ENCODE measurements at regions not wholly inside any gene's neighbourhood (a gene's known extent, or its start where the extent isn't known, plus 50 kb on each side); places are given as distances from the start of the nearest gene placed in this dataset.

DNA sequence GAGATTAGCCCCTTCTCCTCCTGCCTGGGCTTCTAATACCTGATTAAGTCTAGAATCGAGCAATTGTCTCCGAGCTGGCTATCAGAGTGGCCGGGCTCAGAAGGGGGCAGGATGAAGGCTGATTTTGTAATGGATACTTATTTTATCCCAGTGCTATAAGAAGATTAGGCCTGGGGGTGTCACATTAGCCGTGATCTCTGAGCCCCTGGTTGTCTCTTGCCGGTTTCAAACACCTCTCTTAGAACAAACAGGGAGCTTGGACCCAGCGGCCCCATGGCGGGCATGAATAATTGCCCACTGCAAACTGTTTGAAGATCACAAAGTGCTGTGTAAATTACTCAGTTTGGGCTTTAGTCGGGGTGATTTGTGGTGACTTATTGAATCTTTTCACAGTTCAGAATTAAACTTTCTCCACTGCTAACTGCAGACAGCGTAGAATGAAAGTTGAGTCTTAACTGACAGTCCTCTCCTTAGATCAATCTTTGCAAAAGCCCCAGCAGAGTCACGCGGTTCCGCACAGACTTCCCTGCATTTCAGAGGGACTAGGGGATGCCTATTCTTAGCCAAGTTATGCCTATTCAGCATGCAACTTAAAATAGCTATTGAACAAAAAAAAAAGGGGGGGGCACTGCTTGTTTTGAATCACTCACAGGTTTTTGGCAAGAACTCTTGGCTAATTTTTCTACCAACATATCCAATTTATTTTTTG lies 200.6 kb upstream of the IRX1 start:
- TF ChIP-seq, protein P1, sequence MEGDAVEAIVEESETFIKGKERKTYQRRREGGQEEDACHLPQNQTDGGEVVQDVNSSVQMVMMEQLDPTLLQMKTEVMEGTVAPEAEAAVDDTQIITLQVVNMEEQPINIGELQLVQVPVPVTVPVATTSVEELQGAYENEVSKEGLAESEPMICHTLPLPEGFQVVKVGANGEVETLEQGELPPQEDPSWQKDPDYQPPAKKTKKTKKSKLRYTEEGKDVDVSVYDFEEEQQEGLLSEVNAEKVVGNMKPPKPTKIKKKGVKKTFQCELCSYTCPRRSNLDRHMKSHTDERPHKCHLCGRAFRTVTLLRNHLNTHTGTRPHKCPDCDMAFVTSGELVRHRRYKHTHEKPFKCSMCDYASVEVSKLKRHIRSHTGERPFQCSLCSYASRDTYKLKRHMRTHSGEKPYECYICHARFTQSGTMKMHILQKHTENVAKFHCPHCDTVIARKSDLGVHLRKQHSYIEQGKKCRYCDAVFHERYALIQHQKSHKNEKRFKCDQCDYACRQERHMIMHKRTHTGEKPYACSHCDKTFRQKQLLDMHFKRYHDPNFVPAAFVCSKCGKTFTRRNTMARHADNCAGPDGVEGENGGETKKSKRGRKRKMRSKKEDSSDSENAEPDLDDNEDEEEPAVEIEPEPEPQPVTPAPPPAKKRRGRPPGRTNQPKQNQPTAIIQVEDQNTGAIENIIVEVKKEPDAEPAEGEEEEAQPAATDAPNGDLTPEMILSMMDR (IDR thresholded peaks at IDR 0.05; ENCODE audit: low read depth, low read length, missing control alignments), result no peak
- in situ Hi-C loops (cut with HindIII; ENCODE audit: low sequenced_read_pairs), result no loop called here
- DNase-seq (ENCODE audit: low read depth), result no peak
- no peak overlapping the region for H3K4me3 ChIP-seq (ENCODE audit: low read depth, low read length)

DNA sequence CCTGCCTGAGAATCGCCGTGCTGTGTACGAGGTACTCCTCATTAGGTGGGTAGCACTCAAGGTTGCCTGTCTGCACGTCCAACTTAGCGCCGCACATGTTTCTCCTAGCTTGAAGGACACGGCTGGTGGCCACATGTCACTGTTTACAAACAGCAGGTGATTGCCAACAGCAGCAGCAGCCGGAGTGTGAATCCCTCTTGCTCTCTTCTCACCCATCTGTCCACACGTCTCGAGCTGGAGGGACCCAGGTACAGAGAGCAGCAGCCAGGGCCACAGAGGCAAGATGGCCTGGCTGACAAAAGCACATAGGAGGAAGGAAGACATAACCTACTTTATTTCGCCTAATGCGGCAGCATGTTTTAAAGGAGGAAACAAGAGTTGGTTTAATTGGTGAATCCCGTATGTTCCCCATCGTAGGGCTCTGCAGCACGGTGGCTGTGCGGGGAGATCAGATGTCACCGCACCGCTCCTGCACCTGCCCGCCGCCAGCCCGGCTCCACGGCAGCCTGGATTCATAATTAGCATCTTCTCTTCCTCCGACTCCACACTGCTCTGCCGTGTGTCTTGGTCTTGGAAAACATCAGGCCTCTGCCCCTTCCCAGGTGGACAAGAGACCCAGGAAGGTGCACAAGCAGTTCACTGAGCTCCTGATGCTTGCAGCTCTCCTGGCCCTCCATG lies 201.6 kb upstream of the IRX1 start:
- in situ Hi-C loops (cut with HindIII; ENCODE audit: low sequenced_read_pairs), result no loop called here
- TF ChIP-seq, protein P1 (IDR thresholded peaks at IDR 0.05; ENCODE audit: low read depth, low read length, missing control alignments), result no peak
- DNase-seq (ENCODE audit: low read depth), result no peak
- H3K4me3 ChIP-seq (ENCODE audit: low read depth, low read length), result no peak overlapping the region

DNA sequence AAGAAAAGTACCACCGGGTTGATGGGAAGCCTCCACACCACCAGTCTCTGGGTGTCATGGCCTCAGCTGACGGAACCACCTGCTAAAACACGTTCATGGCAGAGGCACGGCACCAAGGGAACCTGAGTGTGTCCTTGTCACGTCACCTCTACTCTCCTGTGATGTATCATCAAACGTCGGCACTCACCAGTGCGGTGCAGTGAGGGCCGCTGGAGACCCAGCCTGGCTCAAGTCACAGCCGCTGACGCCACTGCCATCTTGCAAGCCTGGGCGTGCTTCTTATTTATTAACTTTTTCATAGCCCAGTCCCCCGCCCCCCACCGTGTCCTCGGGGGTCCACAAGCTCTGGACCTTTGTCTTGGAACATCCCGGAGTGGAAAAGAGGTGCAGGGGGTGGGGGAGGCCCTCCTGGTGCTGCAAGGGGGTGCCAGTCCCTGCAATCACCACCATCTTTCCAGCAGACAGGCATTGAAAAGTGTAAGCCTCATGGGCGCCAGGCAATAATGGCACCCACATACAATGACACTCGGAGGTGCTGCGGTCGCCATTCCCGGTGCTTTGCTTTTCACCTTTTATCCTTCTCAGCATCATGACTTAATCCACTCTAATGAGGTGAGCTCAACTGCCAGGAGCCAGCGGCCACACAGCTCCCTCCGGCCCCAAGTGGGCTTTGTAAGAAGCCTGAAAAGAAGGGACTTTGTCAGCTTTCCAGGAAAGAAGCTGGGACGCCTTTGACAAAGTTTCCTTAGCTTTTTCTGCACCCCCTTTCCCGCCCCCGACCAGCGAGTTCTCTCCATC lies 202.3 kb upstream of the IRX1 start:
- no peak overlapping the region for H3K4me3 ChIP-seq (ENCODE audit: low read depth, low read length)
- DNase-seq (ENCODE audit: low read depth), result no peak
- in situ Hi-C loops (cut with HindIII; ENCODE audit: low sequenced_read_pairs), result no loop called here
- TF ChIP-seq, protein P1 (IDR thresholded peaks at IDR 0.05; ENCODE audit: low read depth, low read length, missing control alignments), result no peak

DNA sequence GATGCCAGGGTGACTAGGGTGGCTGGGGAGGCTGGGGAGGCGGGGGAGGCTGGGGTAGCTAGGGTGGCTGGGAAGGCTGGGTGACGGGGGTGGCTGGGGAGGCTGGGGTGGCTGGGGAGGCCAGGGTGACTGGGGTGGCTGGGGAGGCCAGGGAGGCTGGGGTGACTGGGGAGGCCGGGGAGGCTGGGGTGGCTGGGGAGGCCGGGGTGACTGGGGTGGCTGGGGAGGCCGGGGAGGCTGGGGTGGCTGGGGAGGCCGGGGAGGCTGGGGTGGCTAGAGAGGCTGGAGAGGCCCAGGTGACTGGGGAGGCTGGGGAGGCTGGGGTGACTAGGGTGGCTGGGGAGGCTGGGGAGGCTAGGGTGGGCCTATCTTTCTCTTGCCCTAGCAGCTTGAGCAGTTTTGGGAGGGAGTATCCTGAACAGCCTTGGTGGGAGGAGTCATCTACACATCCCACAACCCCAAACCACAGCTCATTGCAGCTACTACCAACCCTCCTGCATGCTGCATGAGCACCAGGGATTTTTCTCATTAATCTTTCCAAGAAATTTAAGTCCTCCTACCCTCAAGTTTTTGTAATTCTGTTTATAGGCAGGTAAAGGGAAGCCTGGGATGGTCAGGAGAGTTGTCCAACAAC lies 203.2 kb upstream of the IRX1 start:
- TF ChIP-seq, protein P1 (IDR thresholded peaks at IDR 0.05; ENCODE audit: low read depth, low read length, missing control alignments), result no peak
- in situ Hi-C loops (cut with HindIII; ENCODE audit: low sequenced_read_pairs), result no loop called here
- DNase-seq (ENCODE audit: low read depth), result no peak
- no peak overlapping the region for H3K4me3 ChIP-seq (ENCODE audit: low read depth, low read length)

DNA sequence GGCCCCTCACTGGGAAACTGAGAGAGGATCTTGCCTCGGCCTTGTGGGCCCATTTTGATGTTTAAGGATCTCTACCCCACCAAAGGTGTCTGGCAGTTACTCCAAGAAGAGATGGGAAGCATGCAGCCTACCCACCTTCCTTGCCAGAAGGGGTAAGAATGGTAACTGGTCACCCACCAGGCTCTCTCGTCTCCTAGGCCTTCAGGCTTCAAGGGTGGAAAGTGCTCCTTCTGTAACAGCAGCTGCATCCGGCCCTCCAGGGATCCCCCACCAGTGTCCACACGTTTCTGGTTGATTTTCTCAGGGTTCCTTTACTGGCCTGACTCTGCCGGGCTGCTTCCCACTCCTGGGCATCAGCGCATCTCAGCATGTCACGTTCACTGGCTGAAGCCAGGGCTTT lies 204.4 kb upstream of the IRX1 start:
- in situ Hi-C loops (cut with HindIII; ENCODE audit: low sequenced_read_pairs), result no loop called here

More for the DNA sequence above, 204.4 kb upstream of the IRX1 start:
- H3K4me3 ChIP-seq (ENCODE audit: low read depth, low read length), result no peak overlapping the region
- TF ChIP-seq, protein P1 (IDR thresholded peaks at IDR 0.05; ENCODE audit: low read depth, low read length, missing control alignments), result no peak
- DNase-seq (ENCODE audit: low read depth), result no peak

Measured in astrocyte of the cerebellum (primary cell).